GM23338 (cell line): ENCODE measurements at regions not wholly inside any gene's neighbourhood (a gene's known extent, or its start where the extent isn't known, plus 50 kb on each side); places are given as distances from the start of the nearest gene placed in this dataset.

Experiments
- ATAC-seq: fragments of 200-7000 bp; cut with Tn5 transposase; 3 replicates; pipeline ENCODE4 v1.9.1; 2020
- DNase-seq: peaks from one replicate; pipeline ENCODE4 v3.0.0-alpha.2; 2015; ENCODE audit warnings: low spot score
- H2AFZ ChIP-seq: fragments of 200-600 bp; sonication (generic); 2 replicates; pipeline ENCODE4 v1.8.0; 2016; ENCODE audit warnings: antibody characterized with exemption, mild to moderate bottlenecking, moderate library complexity
- H3F3A ChIP-seq: fragments of 200-600 bp; sonication (generic); replicated peaks from 2 replicates; pipeline ENCODE4 v1.8.0; 2017; ENCODE audit warnings: antibody characterized with exemption, mixed run types, low read depth
- H3K27ac ChIP-seq: fragments of 200-600 bp; sonication (generic); 2 replicates; pipeline ENCODE4 v1.6.1; 2016; ENCODE audit warnings: low read depth
- H3K27me3 ChIP-seq: fragments of 200-600 bp; sonication (generic); 2 replicates; pipeline ENCODE4 v1.8.0; 2016; ENCODE audit warnings: mild to moderate bottlenecking, mixed run types, moderate library complexity; ENCODE audit not compliant: insufficient read depth
- H3K36me3 ChIP-seq: fragments of 200-600 bp; sonication (generic); 2 replicates; pipeline ENCODE4 v1.8.0; 2016; ENCODE audit warnings: mild to moderate bottlenecking; ENCODE audit not compliant: insufficient read depth
- H3K4me1 ChIP-seq: fragments of 200-600 bp; sonication (generic); 2 replicates; pipeline ENCODE4 v1.8.0; 2016; ENCODE audit warnings: mild to moderate bottlenecking, moderate library complexity; ENCODE audit not compliant: insufficient read depth
- H3K4me2 ChIP-seq: fragments of 200-600 bp; sonication (generic); 2 replicates; pipeline ENCODE4 v1.7.1; 2017; ENCODE audit warnings: mixed run types
- H3K4me3 ChIP-seq: fragments of 200-600 bp; sonication (generic); 2 replicates; pipeline ENCODE4 v1.6.1; 2016; ENCODE audit warnings: mixed run types
- H3K79me2 ChIP-seq: fragments of 200-600 bp; sonication (generic); replicated peaks from 2 replicates; pipeline ENCODE4 v1.8.0; 2017; ENCODE audit warnings: mild to moderate bottlenecking; ENCODE audit not compliant: insufficient read depth
- H3K9me2 ChIP-seq: fragments of 200-600 bp; sonication (generic); 2 replicates; pipeline ENCODE4 v1.8.0; 2017; ENCODE audit not compliant: insufficient read depth
- H4K20me1 ChIP-seq: fragments of 200-600 bp; sonication (generic); replicated peaks from 2 replicates; pipeline ENCODE4 v1.8.0; 2017; ENCODE audit warnings: mild to moderate bottlenecking; ENCODE audit not compliant: insufficient read depth
- H3K27ac Mint-ChIP-seq: 2 replicates; pipeline ENCODE4 v1.8.0; 2020; ENCODE audit warnings: inconsistent platforms, mild to moderate bottlenecking, moderate library complexity, mixed read lengths
- H3K27me3 Mint-ChIP-seq: 3 replicates; pipeline ENCODE4 v1.8.0; 2022; ENCODE audit warnings: low read depth, mild to moderate bottlenecking, moderate library complexity, mixed read lengths, inconsistent platforms; ENCODE audit not compliant: insufficient read depth, poor library complexity
- H3K36me3 Mint-ChIP-seq: 3 replicates; pipeline ENCODE4 v1.8.0; 2021; ENCODE audit warnings: low read depth, mild to moderate bottlenecking, inconsistent platforms, moderate library complexity, mixed read lengths
- H3K4me1 Mint-ChIP-seq: 3 replicates; pipeline ENCODE4 v1.8.0; 2020; ENCODE audit warnings: mild to moderate bottlenecking, inconsistent platforms, mixed read lengths
- H3K4me3 Mint-ChIP-seq: 3 replicates; pipeline ENCODE4 v1.8.0; 2021; ENCODE audit warnings: moderate library complexity, mild to moderate bottlenecking, inconsistent platforms, mixed read lengths
- H3K9me3 Mint-ChIP-seq: 3 replicates; pipeline ENCODE4 v1.8.0; 2020; ENCODE audit warnings: moderate library complexity, mild to moderate bottlenecking, inconsistent platforms, mixed read lengths
- CREB1 ChIP-seq: fragments of 250-450 bp; sonication (Bioruptor Pico); IDR thresholded peaks from 2 replicates; pipeline ENCODE4 v1.5.0; 2020; ENCODE audit warnings: low read depth, mild to moderate bottlenecking, moderate library complexity
- EZH2 ChIP-seq: fragments of 200-600 bp; sonication (generic); IDR thresholded peaks from one replicate; pipeline ENCODE4 v1.8.0; 2017; ENCODE audit warnings: antibody characterized with exemption, mild to moderate bottlenecking, low read depth; ENCODE audit not compliant: unreplicated experiment
- EZH2phosphoT487 ChIP-seq: fragments of 200-600 bp; sonication (generic); IDR thresholded peaks from one replicate; pipeline ENCODE4 v1.8.1; 2018; ENCODE audit warnings: antibody characterized with exemption; ENCODE audit not compliant: unreplicated experiment
- JUNB ChIP-seq: IDR thresholded peaks from one replicate; pipeline ENCODE4 v1.6.1; 2016; ENCODE audit warnings: antibody characterized with exemption; ENCODE audit not compliant: unreplicated experiment
- POLR2AphosphoS5 ChIP-seq: IDR thresholded peaks from 2 replicates; pipeline ENCODE4 v1.6.1; 2016; ENCODE audit warnings: antibody characterized with exemption, low read depth
- ZNF114 ChIP-seq: fragments of 250-450 bp; sonication (Bioruptor Pico); IDR thresholded peaks from 2 replicates; pipeline ENCODE4 v1.5.0; 2020; ENCODE audit warnings: mild to moderate bottlenecking, moderate library complexity
- ZNF331 ChIP-seq: fragments of 250-450 bp; sonication (Bioruptor Pico); IDR thresholded peaks from 2 replicates; pipeline ENCODE4 v1.5.0; 2020; ENCODE audit warnings: low read depth, mild to moderate bottlenecking, moderate library complexity
- TF ChIP-seq, protein P1 (sequence below): IDR thresholded peaks from 2 replicates; pipeline ENCODE4 v1.6.1; 2016; ENCODE audit warnings: antibody characterized with exemption
- TF ChIP-seq, protein P2 (sequence below), 2 experiments: fragments of 200-600 bp in 1 of 2; sonication (generic) in 1 of 2; conservative IDR thresholded peaks; 2 replicates each; pipeline versions ENCODE4 v1.5.1 to v1.6.1; 2016 to 2017; ENCODE audit warnings: antibody characterized with exemption in 2 of 2, low read depth in 2 of 2, mild to moderate bottlenecking in 2 of 2, moderate library complexity in 1 of 2
- TF ChIP-seq, protein P3 (sequence below): IDR thresholded peaks from one replicate; pipeline ENCODE4 v1.6.1; 2018; ENCODE audit warnings: antibody characterized with exemption; ENCODE audit not compliant: unreplicated experiment
- TF ChIP-seq, protein P4 (sequence below): fragments of 250-450 bp; sonication (Bioruptor Pico); IDR thresholded peaks from 2 replicates; pipeline ENCODE4 v1.5.0; 2020; ENCODE audit warnings: mild to moderate bottlenecking, moderate library complexity

DNA sequence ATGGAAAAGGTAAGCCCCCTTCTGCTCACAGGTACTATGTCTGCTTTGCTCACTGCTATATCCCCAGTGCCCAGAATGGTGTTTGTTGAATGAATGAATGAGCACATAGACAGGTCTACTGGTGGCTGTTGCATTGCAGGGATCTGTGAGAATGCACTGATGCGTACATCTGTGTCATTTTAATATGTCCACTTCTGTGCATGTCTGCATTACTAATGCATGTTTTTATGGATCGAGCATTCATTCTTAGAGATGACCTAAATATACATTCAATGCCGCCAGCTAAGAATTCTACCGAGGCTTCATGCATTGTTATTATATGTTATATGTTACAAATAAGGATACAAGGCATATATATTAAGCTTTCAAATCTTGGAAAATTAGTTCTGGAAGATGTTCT is 73.8 kb downstream of the SPRING1 start:
- Mint-ChIP-seq H3K4me1 (peaks cover 37% of the 10 kb centered on the region), H3K9me3 (no peaks in the 10 kb centered on the region; the same call in 2 of the 3 replicates), H3K36me3 (no peaks in the 10 kb centered on the region; the same call in 2 of the 3 replicates), H3K4me3 (no peak overlapping the region), H3K27ac (no peak overlapping the region), H3K27me3 (peaks cover 13% of the 10 kb centered on the region)
- ATAC-seq (no peak), DNase-seq (no peak)
- Histone ChIP-seq H3K27ac (no peak overlapping the region), H4K20me1 (no peaks in the 10 kb centered on the region), H3K4me3 (no peak overlapping the region), H3F3A (no peaks in the 10 kb centered on the region), H2AFZ (no peak overlapping the region), H3K27me3 (no peaks in the 10 kb centered on the region), H3K79me2 (no peaks in the 10 kb centered on the region), H3K4me2 (no peak overlapping the region), H3K9me2 (no peaks in the 10 kb centered on the region), H3K36me3 (no peaks in the 10 kb centered on the region), H3K4me1 (peaks cover 20% of the 10 kb centered on the region)
- TF ChIP-seq CREB1 (CRISPR knock-in tag) (no peak), EZH2phosphoT487 (no peak), ZNF114 (CRISPR knock-in tag) (no peak), POLR2AphosphoS5 (no peak), JUNB (no peak), ZNF331 (CRISPR knock-in tag) (no peak), EZH2 (no peak)
- TF ChIP-seq, protein P1, sequence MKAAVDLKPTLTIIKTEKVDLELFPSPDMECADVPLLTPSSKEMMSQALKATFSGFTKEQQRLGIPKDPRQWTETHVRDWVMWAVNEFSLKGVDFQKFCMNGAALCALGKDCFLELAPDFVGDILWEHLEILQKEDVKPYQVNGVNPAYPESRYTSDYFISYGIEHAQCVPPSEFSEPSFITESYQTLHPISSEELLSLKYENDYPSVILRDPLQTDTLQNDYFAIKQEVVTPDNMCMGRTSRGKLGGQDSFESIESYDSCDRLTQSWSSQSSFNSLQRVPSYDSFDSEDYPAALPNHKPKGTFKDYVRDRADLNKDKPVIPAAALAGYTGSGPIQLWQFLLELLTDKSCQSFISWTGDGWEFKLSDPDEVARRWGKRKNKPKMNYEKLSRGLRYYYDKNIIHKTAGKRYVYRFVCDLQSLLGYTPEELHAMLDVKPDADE, result no peak
- TF ChIP-seq, protein P2, sequence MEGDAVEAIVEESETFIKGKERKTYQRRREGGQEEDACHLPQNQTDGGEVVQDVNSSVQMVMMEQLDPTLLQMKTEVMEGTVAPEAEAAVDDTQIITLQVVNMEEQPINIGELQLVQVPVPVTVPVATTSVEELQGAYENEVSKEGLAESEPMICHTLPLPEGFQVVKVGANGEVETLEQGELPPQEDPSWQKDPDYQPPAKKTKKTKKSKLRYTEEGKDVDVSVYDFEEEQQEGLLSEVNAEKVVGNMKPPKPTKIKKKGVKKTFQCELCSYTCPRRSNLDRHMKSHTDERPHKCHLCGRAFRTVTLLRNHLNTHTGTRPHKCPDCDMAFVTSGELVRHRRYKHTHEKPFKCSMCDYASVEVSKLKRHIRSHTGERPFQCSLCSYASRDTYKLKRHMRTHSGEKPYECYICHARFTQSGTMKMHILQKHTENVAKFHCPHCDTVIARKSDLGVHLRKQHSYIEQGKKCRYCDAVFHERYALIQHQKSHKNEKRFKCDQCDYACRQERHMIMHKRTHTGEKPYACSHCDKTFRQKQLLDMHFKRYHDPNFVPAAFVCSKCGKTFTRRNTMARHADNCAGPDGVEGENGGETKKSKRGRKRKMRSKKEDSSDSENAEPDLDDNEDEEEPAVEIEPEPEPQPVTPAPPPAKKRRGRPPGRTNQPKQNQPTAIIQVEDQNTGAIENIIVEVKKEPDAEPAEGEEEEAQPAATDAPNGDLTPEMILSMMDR (conservative IDR thresholded peaks at IDR 0.05; ENCODE audit: low read depth in 2 of 2), result no peak
- TF ChIP-seq, protein P3, sequence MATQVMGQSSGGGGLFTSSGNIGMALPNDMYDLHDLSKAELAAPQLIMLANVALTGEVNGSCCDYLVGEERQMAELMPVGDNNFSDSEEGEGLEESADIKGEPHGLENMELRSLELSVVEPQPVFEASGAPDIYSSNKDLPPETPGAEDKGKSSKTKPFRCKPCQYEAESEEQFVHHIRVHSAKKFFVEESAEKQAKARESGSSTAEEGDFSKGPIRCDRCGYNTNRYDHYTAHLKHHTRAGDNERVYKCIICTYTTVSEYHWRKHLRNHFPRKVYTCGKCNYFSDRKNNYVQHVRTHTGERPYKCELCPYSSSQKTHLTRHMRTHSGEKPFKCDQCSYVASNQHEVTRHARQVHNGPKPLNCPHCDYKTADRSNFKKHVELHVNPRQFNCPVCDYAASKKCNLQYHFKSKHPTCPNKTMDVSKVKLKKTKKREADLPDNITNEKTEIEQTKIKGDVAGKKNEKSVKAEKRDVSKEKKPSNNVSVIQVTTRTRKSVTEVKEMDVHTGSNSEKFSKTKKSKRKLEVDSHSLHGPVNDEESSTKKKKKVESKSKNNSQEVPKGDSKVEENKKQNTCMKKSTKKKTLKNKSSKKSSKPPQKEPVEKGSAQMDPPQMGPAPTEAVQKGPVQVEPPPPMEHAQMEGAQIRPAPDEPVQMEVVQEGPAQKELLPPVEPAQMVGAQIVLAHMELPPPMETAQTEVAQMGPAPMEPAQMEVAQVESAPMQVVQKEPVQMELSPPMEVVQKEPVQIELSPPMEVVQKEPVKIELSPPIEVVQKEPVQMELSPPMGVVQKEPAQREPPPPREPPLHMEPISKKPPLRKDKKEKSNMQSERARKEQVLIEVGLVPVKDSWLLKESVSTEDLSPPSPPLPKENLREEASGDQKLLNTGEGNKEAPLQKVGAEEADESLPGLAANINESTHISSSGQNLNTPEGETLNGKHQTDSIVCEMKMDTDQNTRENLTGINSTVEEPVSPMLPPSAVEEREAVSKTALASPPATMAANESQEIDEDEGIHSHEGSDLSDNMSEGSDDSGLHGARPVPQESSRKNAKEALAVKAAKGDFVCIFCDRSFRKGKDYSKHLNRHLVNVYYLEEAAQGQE, result no peak
- TF ChIP-seq, protein P4, sequence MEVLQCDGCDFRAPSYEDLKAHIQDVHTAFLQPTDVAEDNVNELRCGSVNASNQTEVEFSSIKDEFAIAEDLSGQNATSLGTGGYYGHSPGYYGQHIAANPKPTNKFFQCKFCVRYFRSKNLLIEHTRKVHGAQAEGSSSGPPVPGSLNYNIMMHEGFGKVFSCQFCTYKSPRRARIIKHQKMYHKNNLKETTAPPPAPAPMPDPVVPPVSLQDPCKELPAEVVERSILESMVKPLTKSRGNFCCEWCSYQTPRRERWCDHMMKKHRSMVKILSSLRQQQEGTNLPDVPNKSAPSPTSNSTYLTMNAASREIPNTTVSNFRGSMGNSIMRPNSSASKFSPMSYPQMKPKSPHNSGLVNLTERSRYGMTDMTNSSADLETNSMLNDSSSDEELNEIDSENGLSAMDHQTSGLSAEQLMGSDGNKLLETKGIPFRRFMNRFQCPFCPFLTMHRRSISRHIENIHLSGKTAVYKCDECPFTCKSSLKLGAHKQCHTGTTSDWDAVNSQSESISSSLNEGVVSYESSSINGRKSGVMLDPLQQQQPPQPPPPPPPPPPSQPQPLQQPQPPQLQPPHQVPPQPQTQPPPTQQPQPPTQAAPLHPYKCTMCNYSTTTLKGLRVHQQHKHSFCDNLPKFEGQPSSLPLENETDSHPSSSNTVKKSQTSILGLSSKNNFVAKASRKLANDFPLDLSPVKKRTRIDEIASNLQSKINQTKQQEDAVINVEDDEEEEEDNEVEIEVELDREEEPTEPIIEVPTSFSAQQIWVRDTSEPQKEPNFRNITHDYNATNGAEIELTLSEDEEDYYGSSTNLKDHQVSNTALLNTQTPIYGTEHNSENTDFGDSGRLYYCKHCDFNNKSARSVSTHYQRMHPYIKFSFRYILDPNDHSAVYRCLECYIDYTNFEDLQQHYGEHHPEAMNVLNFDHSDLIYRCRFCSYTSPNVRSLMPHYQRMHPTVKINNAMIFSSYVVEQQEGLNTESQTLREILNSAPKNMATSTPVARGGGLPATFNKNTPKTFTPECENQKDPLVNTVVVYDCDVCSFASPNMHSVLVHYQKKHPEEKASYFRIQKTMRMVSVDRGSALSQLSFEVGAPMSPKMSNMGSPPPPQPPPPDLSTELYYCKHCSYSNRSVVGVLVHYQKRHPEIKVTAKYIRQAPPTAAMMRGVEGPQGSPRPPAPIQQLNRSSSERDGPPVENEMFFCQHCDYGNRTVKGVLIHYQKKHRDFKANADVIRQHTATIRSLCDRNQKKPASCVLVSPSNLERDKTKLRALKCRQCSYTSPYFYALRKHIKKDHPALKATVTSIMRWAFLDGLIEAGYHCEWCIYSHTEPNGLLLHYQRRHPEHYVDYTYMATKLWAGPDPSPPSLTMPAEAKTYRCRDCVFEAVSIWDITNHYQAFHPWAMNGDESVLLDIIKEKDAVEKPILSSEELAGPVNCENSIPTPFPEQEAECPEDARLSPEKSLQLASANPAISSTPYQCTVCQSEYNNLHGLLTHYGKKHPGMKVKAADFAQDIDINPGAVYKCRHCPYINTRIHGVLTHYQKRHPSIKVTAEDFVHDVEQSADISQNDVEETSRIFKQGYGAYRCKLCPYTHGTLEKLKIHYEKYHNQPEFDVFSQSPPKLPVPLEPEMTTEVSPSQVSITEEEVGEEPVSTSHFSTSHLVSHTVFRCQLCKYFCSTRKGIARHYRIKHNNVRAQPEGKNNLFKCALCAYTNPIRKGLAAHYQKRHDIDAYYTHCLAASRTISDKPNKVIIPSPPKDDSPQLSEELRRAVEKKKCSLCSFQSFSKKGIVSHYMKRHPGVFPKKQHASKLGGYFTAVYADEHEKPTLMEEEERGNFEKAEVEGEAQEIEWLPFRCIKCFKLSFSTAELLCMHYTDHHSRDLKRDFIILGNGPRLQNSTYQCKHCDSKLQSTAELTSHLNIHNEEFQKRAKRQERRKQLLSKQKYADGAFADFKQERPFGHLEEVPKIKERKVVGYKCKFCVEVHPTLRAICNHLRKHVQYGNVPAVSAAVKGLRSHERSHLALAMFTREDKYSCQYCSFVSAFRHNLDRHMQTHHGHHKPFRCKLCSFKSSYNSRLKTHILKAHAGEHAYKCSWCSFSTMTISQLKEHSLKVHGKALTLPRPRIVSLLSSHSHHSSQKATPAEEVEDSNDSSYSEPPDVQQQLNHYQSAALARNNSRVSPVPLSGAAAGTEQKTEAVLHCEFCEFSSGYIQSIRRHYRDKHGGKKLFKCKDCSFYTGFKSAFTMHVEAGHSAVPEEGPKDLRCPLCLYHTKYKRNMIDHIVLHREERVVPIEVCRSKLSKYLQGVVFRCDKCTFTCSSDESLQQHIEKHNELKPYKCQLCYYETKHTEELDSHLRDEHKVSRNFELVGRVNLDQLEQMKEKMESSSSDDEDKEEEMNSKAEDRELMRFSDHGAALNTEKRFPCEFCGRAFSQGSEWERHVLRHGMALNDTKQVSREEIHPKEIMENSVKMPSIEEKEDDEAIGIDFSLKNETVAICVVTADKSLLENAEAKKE, result no peak
